ENCODE measurements at regions not wholly inside any gene's neighbourhood (a gene's known extent, or its start where the extent isn't known, plus 50 kb on each side); places are given as distances from the start of the nearest gene placed in this dataset.

- TF ChIP-seq, protein P1, sequence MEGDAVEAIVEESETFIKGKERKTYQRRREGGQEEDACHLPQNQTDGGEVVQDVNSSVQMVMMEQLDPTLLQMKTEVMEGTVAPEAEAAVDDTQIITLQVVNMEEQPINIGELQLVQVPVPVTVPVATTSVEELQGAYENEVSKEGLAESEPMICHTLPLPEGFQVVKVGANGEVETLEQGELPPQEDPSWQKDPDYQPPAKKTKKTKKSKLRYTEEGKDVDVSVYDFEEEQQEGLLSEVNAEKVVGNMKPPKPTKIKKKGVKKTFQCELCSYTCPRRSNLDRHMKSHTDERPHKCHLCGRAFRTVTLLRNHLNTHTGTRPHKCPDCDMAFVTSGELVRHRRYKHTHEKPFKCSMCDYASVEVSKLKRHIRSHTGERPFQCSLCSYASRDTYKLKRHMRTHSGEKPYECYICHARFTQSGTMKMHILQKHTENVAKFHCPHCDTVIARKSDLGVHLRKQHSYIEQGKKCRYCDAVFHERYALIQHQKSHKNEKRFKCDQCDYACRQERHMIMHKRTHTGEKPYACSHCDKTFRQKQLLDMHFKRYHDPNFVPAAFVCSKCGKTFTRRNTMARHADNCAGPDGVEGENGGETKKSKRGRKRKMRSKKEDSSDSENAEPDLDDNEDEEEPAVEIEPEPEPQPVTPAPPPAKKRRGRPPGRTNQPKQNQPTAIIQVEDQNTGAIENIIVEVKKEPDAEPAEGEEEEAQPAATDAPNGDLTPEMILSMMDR (IDR thresholded peaks at IDR 0.05; ENCODE audit: insufficient read depth, low read length): no peak
- TF ChIP-seq POLR2AphosphoS5 (IDR thresholded peaks at IDR 0.05; ENCODE audit: low read depth) (no peak), SPI1 (IDR thresholded peaks at IDR 0.05; ENCODE audit: borderline replicate concordance, low read depth) (no peak), GABPA (IDR thresholded peaks at IDR 0.05; ENCODE audit: low read depth) (no peak)
These were observed 159.8 kb downstream of the RPS12 start for GRCh38 chr6:132974122-132974521.

Data from HL-60 (cell line).